WERI-Rb-1 (cell line): ENCODE measurements at regions not wholly inside any gene's neighbourhood (a gene's known extent, or its start where the extent isn't known, plus 50 kb on each side); places are given as distances from the start of the nearest gene placed in this dataset.

Source experiments
- DNase-seq: peaks from one replicate; pipeline ENCODE4 v3.0.0-alpha.2; 2020
- H3K27ac ChIP-seq: fragments of 250-450 bp; sonication (Bioruptor Pico); 2 replicates; pipeline ENCODE4 v1.5.1; 2020; ENCODE audit warnings: mild to moderate bottlenecking, moderate library complexity
- H3K27me3 ChIP-seq: fragments of 250-450 bp; sonication (Bioruptor Pico); 2 replicates; pipeline ENCODE4 v1.5.1; 2021; ENCODE audit warnings: mild to moderate bottlenecking, low read depth, moderate library complexity; ENCODE audit not compliant: insufficient read depth, severe bottlenecking
- H3K36me3 ChIP-seq: fragments of 250-450 bp; sonication (Bioruptor Pico); 2 replicates; pipeline ENCODE4 v1.5.1; 2020; ENCODE audit warnings: mild to moderate bottlenecking, moderate library complexity
- H3K4me3 ChIP-seq: 2 replicates; pipeline ENCODE4 v1.5.1; 2011; ENCODE audit warnings: low read depth, mild to moderate bottlenecking, control low read depth, low read length
- H3K9me3 ChIP-seq: fragments of 250-450 bp; sonication (Bioruptor Pico); 2 replicates; pipeline ENCODE4 v1.5.1; 2021; ENCODE audit warnings: mild to moderate bottlenecking, moderate library complexity; ENCODE audit not compliant: severe bottlenecking
- TF ChIP-seq, protein P1 (sequence below): IDR thresholded peaks from 2 replicates; pipeline ENCODE4 v1.5.1; 2011; ENCODE audit warnings: low read depth, mild to moderate bottlenecking, control low read depth, inconsistent platforms, low read length

DNA sequence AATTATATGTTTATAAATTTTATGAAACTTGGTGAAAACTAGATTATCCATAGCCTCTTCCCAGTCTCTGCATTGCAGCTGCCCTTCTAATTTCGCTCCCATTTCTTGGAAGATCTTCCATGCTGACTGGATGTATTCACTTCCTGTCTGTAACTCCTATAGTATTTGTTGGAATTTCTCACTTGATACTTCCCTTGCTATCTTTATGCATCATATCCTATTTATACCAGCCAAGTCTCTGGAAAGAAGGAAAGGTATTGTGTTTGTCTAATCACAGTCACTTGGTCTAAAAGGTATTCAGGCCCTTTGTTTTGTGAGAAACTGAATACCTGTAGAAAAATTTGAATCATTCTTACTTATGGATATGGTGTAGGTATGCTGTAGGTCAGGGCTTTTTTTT is 870.9 kb upstream of the FRG1 start:
- TF ChIP-seq, protein P1, sequence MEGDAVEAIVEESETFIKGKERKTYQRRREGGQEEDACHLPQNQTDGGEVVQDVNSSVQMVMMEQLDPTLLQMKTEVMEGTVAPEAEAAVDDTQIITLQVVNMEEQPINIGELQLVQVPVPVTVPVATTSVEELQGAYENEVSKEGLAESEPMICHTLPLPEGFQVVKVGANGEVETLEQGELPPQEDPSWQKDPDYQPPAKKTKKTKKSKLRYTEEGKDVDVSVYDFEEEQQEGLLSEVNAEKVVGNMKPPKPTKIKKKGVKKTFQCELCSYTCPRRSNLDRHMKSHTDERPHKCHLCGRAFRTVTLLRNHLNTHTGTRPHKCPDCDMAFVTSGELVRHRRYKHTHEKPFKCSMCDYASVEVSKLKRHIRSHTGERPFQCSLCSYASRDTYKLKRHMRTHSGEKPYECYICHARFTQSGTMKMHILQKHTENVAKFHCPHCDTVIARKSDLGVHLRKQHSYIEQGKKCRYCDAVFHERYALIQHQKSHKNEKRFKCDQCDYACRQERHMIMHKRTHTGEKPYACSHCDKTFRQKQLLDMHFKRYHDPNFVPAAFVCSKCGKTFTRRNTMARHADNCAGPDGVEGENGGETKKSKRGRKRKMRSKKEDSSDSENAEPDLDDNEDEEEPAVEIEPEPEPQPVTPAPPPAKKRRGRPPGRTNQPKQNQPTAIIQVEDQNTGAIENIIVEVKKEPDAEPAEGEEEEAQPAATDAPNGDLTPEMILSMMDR: no peak
- Histone ChIP-seq H3K27ac (no peak overlapping the region), H3K27me3 (peaks cover 91% of the 10 kb centered on the region), H3K4me3 (no peak overlapping the region), H3K36me3 (no peaks in the 10 kb centered on the region), H3K9me3 (no peaks in the 10 kb centered on the region)
- no peak for DNase-seq

DNA sequence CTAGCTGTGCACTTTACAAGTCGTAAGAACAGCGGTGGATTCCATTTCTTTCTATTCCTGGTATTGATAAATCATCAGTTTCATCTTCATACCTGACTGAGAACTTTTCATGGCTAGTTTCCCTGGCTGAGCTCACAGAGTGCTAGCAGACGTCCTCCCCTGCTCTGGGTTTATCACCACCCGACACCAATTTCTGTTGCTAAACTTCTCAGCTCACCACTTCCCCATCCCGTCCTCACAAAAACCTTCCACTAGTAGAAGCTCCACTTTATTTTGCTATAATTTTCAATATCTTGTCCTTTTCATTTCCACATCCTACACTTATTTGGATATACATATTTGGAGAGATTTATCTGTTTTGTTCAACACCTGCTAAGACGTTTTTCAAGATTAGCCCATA is 869.4 kb upstream of the FRG1 start:
- H3K27me3 ChIP-seq: peaks cover 76% of the 10 kb centered on the region
- H3K36me3 ChIP-seq: no peaks in the 10 kb centered on the region
- no peak for DNase-seq
- H3K27ac ChIP-seq: no peak overlapping the region
- TF ChIP-seq, protein P1: no peak
- no peak overlapping the region for H3K4me3 ChIP-seq
- H3K9me3 ChIP-seq: no peaks in the 10 kb centered on the region

DNA sequence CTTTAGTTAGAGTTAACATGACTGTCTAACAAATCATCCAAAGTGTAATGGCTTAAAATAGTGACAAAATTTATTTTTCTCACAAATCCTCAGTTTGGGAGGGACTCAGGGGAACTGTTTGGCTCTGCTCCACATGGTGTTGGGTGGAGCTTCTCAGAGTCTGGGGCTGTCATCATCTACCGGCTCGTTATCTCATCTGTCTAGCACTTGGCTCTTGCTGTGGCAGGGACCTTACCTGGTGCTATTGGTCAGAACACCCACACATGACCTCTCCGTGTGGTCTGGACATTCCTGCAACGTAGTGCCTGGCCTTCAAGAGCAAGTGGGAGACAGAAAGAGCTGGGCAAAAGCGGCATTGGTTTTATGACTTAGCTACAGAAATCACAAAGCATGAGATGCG is 866.9 kb upstream of the FRG1 start:
- TF ChIP-seq, protein P1: no peak
- Histone ChIP-seq H3K4me3 (no peak overlapping the region), H3K9me3 (no peaks in the 10 kb centered on the region), H3K27me3 (peaks cover 59% of the 10 kb centered on the region), H3K27ac (no peak overlapping the region), H3K36me3 (no peaks in the 10 kb centered on the region)
- DNase-seq: no peak

DNA sequence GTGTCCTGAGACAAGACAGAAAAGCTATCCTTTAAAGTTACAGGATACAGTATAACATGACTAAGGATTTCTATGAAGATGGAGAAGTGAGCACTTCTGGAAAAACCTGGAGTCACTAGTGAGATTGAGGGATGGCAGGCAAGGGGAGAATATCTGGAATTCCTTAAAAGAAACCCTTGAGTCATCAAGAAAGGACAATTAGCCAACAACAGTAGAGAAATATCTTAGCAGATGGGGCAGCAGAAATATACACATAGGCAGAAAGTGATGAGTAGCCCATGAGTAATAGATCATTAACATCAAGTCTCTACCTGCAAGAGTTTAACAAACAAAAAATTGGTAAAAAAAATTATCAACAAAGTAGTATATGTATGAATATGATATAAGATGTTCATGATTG is 858.8 kb upstream of the FRG1 start:
- H3K36me3 ChIP-seq: no peaks in the 10 kb centered on the region
- no peak overlapping the region for H3K4me3 ChIP-seq
- H3K27me3 ChIP-seq: peaks cover 26% of the 10 kb centered on the region
- H3K27ac ChIP-seq: no peak overlapping the region
- no peak for DNase-seq
- H3K9me3 ChIP-seq: no peaks in the 10 kb centered on the region
- TF ChIP-seq, protein P1: no peak

DNA sequence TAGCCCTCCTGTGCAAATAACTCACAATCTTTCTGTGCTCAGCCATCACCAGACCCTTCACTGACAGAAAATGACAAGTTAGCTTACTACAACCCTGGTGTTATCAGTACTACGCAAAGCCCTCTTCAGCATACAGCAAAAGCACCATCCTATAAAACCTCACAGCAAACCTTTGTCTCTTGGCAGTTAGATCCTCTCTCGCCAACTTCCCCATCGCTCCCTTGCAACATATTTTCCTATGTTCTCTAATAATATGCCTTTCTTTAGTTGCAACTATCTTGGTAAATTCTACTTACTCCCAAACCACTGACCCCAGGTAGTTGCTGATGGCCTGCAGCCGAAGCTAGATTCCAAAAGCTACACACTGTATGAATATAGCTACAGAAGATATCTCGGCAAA is 856.9 kb upstream of the FRG1 start:
- no peaks in the 10 kb centered on the region for H3K36me3 ChIP-seq
- H3K27me3 ChIP-seq: peaks cover 43% of the 10 kb centered on the region
- DNase-seq: no peak
- no peak overlapping the region for H3K4me3 ChIP-seq
- TF ChIP-seq, protein P1: no peak
- no peaks in the 10 kb centered on the region for H3K9me3 ChIP-seq
- no peak overlapping the region for H3K27ac ChIP-seq

DNA sequence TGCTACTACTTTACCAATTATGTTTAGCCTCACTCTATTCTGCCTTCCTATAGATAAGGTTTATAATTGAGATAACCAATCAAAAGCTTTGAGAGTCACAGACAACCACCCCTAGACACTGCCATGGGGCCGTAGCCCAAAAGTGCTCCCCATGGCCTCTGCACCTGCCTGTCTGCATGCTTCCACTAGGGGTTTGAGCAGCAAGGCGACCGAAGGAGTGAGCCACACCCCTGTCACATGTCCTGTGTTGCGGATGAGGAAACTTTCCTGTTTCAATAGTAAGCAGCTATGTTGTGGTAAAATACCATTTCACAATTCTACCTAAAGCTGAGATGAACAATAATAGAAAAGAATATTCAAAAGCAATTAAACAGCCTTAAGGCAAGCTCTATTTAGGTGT is 856.0 kb upstream of the FRG1 start:
- no peaks in the 10 kb centered on the region for H3K9me3 ChIP-seq
- no peak overlapping the region for H3K4me3 ChIP-seq
- peaks cover 50% of the 10 kb centered on the region for H3K27me3 ChIP-seq
- no peak overlapping the region for H3K27ac ChIP-seq
- no peaks in the 10 kb centered on the region for H3K36me3 ChIP-seq
- no peak for DNase-seq
- TF ChIP-seq, protein P1: no peak
